RWPE2 (cell line): ENCODE measurements at regions not wholly inside any gene's neighbourhood (a gene's known extent, or its start where the extent isn't known, plus 50 kb on each side); places are given as distances from the start of the nearest gene placed in this dataset.

Experiments
- ATAC-seq: fragments of 200-7000 bp; cut with Tn5 transposase; 3 replicates; pipeline ENCODE4 v1.9.1; 2021; ENCODE audit warnings: low read depth
- DNase-seq: peaks from one replicate; pipeline ENCODE4 v3.0.0-alpha.2; 2020; ENCODE audit warnings: low spot score
- H3K27ac ChIP-seq: fragments of 450-650 bp; 2 replicates; pipeline ENCODE4 v1.5.1; 2017; ENCODE audit warnings: mild to moderate bottlenecking; ENCODE audit not compliant: poor library complexity, severe bottlenecking
- H3K27me3 ChIP-seq: fragments of 250-450 bp; sonication (Bioruptor Pico); 2 replicates; pipeline ENCODE4 v1.5.1; 2021; ENCODE audit warnings: mild to moderate bottlenecking, moderate library complexity; ENCODE audit not compliant: insufficient read depth, poor library complexity, severe bottlenecking
- H3K36me3 ChIP-seq: fragments of 250-450 bp; sonication (Bioruptor Pico); 2 replicates; pipeline ENCODE4 v1.5.1; 2020; ENCODE audit warnings: low read depth, mild to moderate bottlenecking, moderate library complexity
- H3K4me1 ChIP-seq: fragments of 250-450 bp; sonication (Bioruptor Pico); 2 replicates; pipeline ENCODE4 v1.5.1; 2021; ENCODE audit warnings: mild to moderate bottlenecking, moderate library complexity; ENCODE audit not compliant: insufficient read depth, poor library complexity, severe bottlenecking
- H3K4me3 ChIP-seq: fragments of 250-450 bp; sonication (Bioruptor Pico); 2 replicates; pipeline ENCODE4 v1.5.1; 2021; ENCODE audit warnings: mild to moderate bottlenecking, moderate library complexity; ENCODE audit not compliant: severe bottlenecking
- H3K9me3 ChIP-seq: fragments of 250-450 bp; sonication (Bioruptor Pico); 2 replicates; pipeline ENCODE4 v1.5.1; 2021; ENCODE audit warnings: mild to moderate bottlenecking, moderate library complexity; ENCODE audit not compliant: severe bottlenecking
- TF ChIP-seq, protein P1 (sequence below): fragments of 450-650 bp; IDR thresholded peaks from one replicate; pipeline ENCODE4 v1.5.1; 2017; ENCODE audit warnings: mild to moderate bottlenecking, moderate library complexity; ENCODE audit not compliant: poor library complexity, severe bottlenecking

- TF ChIP-seq, protein P1, sequence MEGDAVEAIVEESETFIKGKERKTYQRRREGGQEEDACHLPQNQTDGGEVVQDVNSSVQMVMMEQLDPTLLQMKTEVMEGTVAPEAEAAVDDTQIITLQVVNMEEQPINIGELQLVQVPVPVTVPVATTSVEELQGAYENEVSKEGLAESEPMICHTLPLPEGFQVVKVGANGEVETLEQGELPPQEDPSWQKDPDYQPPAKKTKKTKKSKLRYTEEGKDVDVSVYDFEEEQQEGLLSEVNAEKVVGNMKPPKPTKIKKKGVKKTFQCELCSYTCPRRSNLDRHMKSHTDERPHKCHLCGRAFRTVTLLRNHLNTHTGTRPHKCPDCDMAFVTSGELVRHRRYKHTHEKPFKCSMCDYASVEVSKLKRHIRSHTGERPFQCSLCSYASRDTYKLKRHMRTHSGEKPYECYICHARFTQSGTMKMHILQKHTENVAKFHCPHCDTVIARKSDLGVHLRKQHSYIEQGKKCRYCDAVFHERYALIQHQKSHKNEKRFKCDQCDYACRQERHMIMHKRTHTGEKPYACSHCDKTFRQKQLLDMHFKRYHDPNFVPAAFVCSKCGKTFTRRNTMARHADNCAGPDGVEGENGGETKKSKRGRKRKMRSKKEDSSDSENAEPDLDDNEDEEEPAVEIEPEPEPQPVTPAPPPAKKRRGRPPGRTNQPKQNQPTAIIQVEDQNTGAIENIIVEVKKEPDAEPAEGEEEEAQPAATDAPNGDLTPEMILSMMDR: no peak
- Histone ChIP-seq H3K27me3 (no peaks in the 10 kb centered on the region), H3K4me3 (no peak overlapping the region), H3K9me3 (no peaks in the 10 kb centered on the region), H3K27ac (no peak overlapping the region), H3K36me3 (no peaks in the 10 kb centered on the region), H3K4me1 (peaks cover 5% of the 10 kb centered on the region)
- no peak for ATAC-seq
- DNase-seq: no peak
Observed at GRCh38 chr16:17603626-17604025, 132.9 kb upstream of the XYLT1 start.

DNA sequence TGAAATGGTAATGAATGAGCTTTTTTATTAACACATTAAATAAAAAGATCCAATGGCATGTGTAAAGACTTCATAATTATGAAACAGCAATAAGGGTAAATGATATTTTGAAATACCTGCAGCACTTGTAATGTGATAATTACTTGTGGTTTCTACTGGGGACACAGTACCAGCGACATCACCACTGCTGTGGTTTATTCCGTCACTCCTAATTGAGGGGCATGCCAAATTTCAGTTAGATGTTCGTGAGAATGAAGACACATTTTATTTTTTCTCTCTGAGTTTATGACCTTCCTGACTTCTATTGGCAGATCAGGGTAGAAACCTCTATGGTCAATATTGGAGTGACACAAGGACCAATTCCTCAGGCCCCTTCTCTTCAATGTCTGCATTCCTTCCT, 131.9 kb upstream of the XYLT1 start:
- no peak overlapping the region for H3K4me3 ChIP-seq
- no peaks in the 10 kb centered on the region for H3K9me3 ChIP-seq
- no peak overlapping the region for H3K27ac ChIP-seq
- ATAC-seq: no peak
- TF ChIP-seq, protein P1: no peak
- H3K4me1 ChIP-seq: peaks cover 5% of the 10 kb centered on the region
- DNase-seq: no peak
- no peaks in the 10 kb centered on the region for H3K27me3 ChIP-seq
- H3K36me3 ChIP-seq: no peaks in the 10 kb centered on the region

DNA sequence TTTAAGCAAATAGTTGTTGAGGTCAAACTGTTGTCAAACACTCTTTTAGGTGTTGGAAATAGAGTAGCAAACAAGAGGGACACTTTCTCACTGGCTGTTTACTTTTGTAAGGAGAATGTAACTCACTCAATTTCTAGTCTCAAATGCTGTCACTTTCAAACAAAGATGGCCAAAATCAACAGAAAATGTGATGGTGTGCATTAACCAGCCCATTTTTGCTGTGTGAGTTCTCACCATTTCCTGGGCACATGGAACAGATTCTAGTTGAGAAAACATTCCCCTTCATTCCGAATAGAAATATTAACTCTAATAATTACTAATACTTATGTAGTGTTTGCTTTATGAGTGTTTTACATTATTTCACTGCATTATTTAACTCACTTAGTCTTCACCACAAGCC, 128.2 kb upstream of the XYLT1 start:
- no peaks in the 10 kb centered on the region for H3K4me1 ChIP-seq
- ATAC-seq: no peak
- no peak for DNase-seq
- no peak overlapping the region for H3K4me3 ChIP-seq
- no peaks in the 10 kb centered on the region for H3K27me3 ChIP-seq
- H3K9me3 ChIP-seq: no peaks in the 10 kb centered on the region
- H3K27ac ChIP-seq: no peak overlapping the region
- TF ChIP-seq, protein P1: no peak
- H3K36me3 ChIP-seq: no peaks in the 10 kb centered on the region

GRCh38 chr16:17591655-17592405, 121.1 kb upstream of the XYLT1 start:
- Histone ChIP-seq H3K4me3 (no peak overlapping the region), H3K9me3 (no peaks in the 10 kb centered on the region), H3K27ac (no peak overlapping the region), H3K36me3 (no peaks in the 10 kb centered on the region), H3K27me3 (no peaks in the 10 kb centered on the region), H3K4me1 (no peaks in the 10 kb centered on the region)
- peak; percentile 29; the same call in 1 of the 3 replicates for ATAC-seq
- TF ChIP-seq, protein P1: no peak
- no peak for DNase-seq
